HepG2 (cell line): ENCODE measurements at regions not wholly inside any gene's neighbourhood (a gene's known extent, or its start where the extent isn't known, plus 50 kb on each side); places are given as distances from the start of the nearest gene placed in this dataset.

Experiments used
- ATAC-seq: fragments of 200-7000 bp; cut with Tn5 transposase; 3 replicates; pipeline ENCODE4 v1.9.1; 2020; ENCODE audit warnings: mild to moderate bottlenecking, moderate library complexity
- BruUV-seq: library from RNA; stranded (reverse); fragments of 400-500 nt; replicated peaks from 2 replicates; lab custom pipeline; 2021; lab: Mats Ljungman, UMichigan
- CTCF ChIA-PET: fragments of 300-600 bp; formaldehyde crosslinking; extraction: SDS; loops from one replicate; lab custom pipeline; 2021; ENCODE audit warnings: low total read pairs, inconsistent platforms, low intra/inter-chr PET ratio; lab: Yijun Ruan, JAX
- POLR2A ChIA-PET: fragments of 350-600 bp; sonication (Branson Sonifier 250); formaldehyde crosslinking; loops from one replicate; lab custom pipeline; 2020; ENCODE audit warnings: antibody characterized with exemption, inconsistent platforms; lab: Yijun Ruan, JAX
- DNase-seq: peaks from one replicate; pipeline ENCODE4 v3.0.0-alpha.2; 2015; ENCODE audit warnings: low spot score
- FAIRE-seq: peaks from 3 replicates; lab custom pipeline; 2011; peaks lifted over from hg19 to GRCh38; lab: Jason Lieb, UNC
- H2AFZ ChIP-seq: one replicate; pipeline ENCODE4 v1.6.1; 2011; ENCODE audit warnings: low read length, inconsistent platforms
- H3K27ac ChIP-seq: fragments of 300-600 bp; 3 replicates; pipeline ENCODE4 v1.8.0; 2011; ENCODE audit warnings: mixed run types, mild to moderate bottlenecking, mixed read lengths, low read length, inconsistent platforms; ENCODE audit not compliant: insufficient read depth; ENCODE audit errors: extremely low read length
- H3K27me3 ChIP-seq, 2 experiments: fragments of 200-600 bp in 1 of 2; 2 replicates in 1 of 2; 3 replicates in 1 of 2; pipeline versions ENCODE4 v1.6.0 to v1.8.0; 2011; ENCODE audit warnings: low read length in 2 of 2, mild to moderate bottlenecking in 2 of 2, moderate library complexity in 2 of 2, inconsistent platforms in 1 of 2; ENCODE audit not compliant: insufficient read depth in 2 of 2, control insufficient read depth in 1 of 2
- H3K36me3 ChIP-seq, 2 experiments: fragments of 200-600 bp in 1 of 2; replicated peaks in 1 of 2; 2 replicates in 1 of 2; 3 replicates in 1 of 2; pipeline versions ENCODE4 v1.5.1 to v1.8.0; 2011; ENCODE audit warnings: low read length in 2 of 2, inconsistent platforms in 1 of 2; ENCODE audit not compliant: insufficient read depth in 2 of 2, control insufficient read depth in 1 of 2
- H3K4me1 ChIP-seq: 2 replicates; pipeline ENCODE4 v1.5.1; 2012; ENCODE audit warnings: low read length, inconsistent platforms; ENCODE audit not compliant: insufficient read depth
- H3K4me2 ChIP-seq: 2 replicates; pipeline ENCODE4 v1.6.0; 2011; ENCODE audit warnings: low read depth, low read length, inconsistent platforms
- H3K4me3 ChIP-seq, 3 experiments: fragments of 200-600 bp in 1 of 3; sonication (generic), shearing (Covaris generic) in 1 of 3; replicated peaks in 1 of 3; 2 replicates each; pipeline ENCODE4 v1.5.1; 2011 to 2016; ENCODE audit warnings: low read length in 3 of 3, inconsistent platforms in 2 of 3, low read depth in 2 of 3, mild to moderate bottlenecking in 2 of 3, control low read depth in 1 of 3, mixed read lengths in 1 of 3; ENCODE audit not compliant: insufficient read depth in 1 of 3
- H3K79me2 ChIP-seq: one replicate; pipeline ENCODE4 v1.6.1; 2011; ENCODE audit warnings: low read length, inconsistent platforms; ENCODE audit not compliant: insufficient read depth
- H3K9ac ChIP-seq: 2 replicates; pipeline ENCODE4 v1.6.0; 2011; ENCODE audit warnings: mild to moderate bottlenecking, low read depth, low read length, inconsistent platforms; ENCODE audit not compliant: insufficient read depth
- H3K9me3 ChIP-seq: 2 replicates; pipeline ENCODE4 v1.5.1; 2012; ENCODE audit warnings: mild to moderate bottlenecking, low read length
- H4K20me1 ChIP-seq: 2 replicates; pipeline ENCODE4 v1.6.0; 2011; ENCODE audit warnings: inconsistent platforms, mild to moderate bottlenecking, low read length, moderate library complexity; ENCODE audit not compliant: insufficient read depth
- ARID2 ChIP-seq: sonication (generic); formaldehyde crosslinking; IDR thresholded peaks from 2 replicates; pipeline ENCODE4 v1.8.1; 2022; ENCODE audit warnings: mild to moderate bottlenecking, missing genetic modification reagents, borderline replicate concordance
- ZMYM3 ChIP-seq: sonication (generic); formaldehyde crosslinking; IDR thresholded peaks from 2 replicates; pipeline ENCODE4 v1.5.1; 2020; ENCODE audit warnings: mild to moderate bottlenecking, missing genetic modification reagents
- ZNF709 ChIP-seq: sonication (generic); formaldehyde crosslinking; IDR thresholded peaks from 2 replicates; pipeline ENCODE4 v1.5.0; 2020; ENCODE audit warnings: mild to moderate bottlenecking, missing genetic modification reagents
- WGBS: methylation state at CpG from one replicate; pipeline ENCODE4 v1.1.6; 2017; ENCODE audit warnings: low lambda C conversion rate; 5-methylcytosine and 5-hydroxymethylcytosine counted together
- in situ Hi-C: cut with HindIII; loops from 2 replicates; pipeline ENCODE4 v1.10.0; 2017; ENCODE audit warnings: low pct_unique_long_range_greater_than_20kb; ENCODE audit not compliant: extremely low pct_ligation_motif_present
- intact Hi-C: fragments of 100-400 bp; cut with micrococcal nuclease; formaldehyde crosslinking; loops from one replicate; pipeline ENCODE4 v1.10.0; 2022; ENCODE audit not compliant: unreplicated experiment

GRCh38 chrX:97766501-97767095 is 882.9 kb downstream of the RPA4 start:
- H3K4me1 ChIP-seq: no peaks in the 10 kb centered on the region
- H3K27me3 ChIP-seq: no peaks in the 10 kb centered on the region
- FAIRE-seq: no peak
- WGBS: 5% methylated on average over 3 of the region's 5 CpGs
- H3K36me3 ChIP-seq: no peaks in the 10 kb centered on the region
- H3K4me2 ChIP-seq: no peak overlapping the region
- in situ Hi-C loops: no loop called here
- H4K20me1 ChIP-seq: no peaks in the 10 kb centered on the region
- H3K4me3 ChIP-seq: no peak overlapping the region
- CTCF ChIA-PET: no interaction called here
- TF ChIP-seq ZNF709 (CRISPR knock-in tag): no peak
- TF ChIP-seq, all 625 proteins: peak for 0
- POLR2A ChIA-PET: no interaction called here
- Histone ChIP-seq H3K9ac (no peak overlapping the region), H3K79me2 (no peaks in the 10 kb centered on the region), H3K9me3 (no peaks in the 10 kb centered on the region), H2AFZ (no peak overlapping the region), H3K27ac (no peak overlapping the region)
- DNase-seq (no peak), ATAC-seq (no peak)
- intact Hi-C loops: no loop called here
- no TSS peak for BruUV-seq

DNA sequence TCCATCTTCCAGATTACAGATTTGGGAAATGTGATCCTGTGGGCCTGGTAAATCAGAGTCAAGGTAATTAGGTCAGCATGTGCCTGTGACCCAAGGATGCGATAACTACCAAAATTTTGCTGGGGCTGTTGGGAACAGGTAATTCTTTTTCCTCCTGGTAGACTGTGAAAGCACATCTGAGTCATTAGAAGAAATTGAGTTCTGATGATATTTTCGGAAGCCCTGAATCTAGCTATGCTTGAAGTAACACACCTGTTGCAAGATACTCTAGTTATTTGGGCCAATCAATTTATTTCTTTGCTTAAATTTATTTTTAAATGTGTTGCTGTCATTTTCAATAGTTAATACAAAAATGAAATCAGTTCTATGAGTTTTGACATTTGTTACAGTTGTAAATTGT is 903.6 kb downstream of the RPA4 start:
- Histone ChIP-seq H3K9ac (no peak overlapping the region), H3K4me2 (no peak overlapping the region), H2AFZ (no peak overlapping the region), H3K36me3 (no peaks in the 10 kb centered on the region), H4K20me1 (no peaks in the 10 kb centered on the region), H3K27me3 (no peaks in the 10 kb centered on the region), H3K4me3 (no peak overlapping the region), H3K27ac (no peak overlapping the region), H3K79me2 (no peaks in the 10 kb centered on the region), H3K9me3 (no peaks in the 10 kb centered on the region), H3K4me1 (no peaks in the 10 kb centered on the region)
- ChIA-PET CTCF (no interaction called here), POLR2A (no interaction called here)
- TF ChIP-seq ZMYM3 (CRISPR knock-in tag) (no peak), ARID2 (no peak)
- DNase-seq (no peak), FAIRE-seq (no peak), ATAC-seq (no peak)
- intact Hi-C loops: no loop called here
- WGBS: 42% methylated on average over 2 of the region's 2 CpGs
- BruUV-seq: no TSS peak
- in situ Hi-C loops: no loop called here
